Astrocyte of the hippocampus (primary cell): ENCODE measurements at regions not wholly inside any gene's neighbourhood (a gene's known extent, or its start where the extent isn't known, plus 50 kb on each side); places are given as distances from the start of the nearest gene placed in this dataset.
"Not testable (repeated sequence)": the region's sequence is repeated elsewhere in the genome, so short reads cannot be mapped to it uniquely, and the experiment has no call there.

Source experiments
- DNase-seq: peaks from one replicate; pipeline ENCODE4 v3.0.0; 2011; ENCODE audit warnings: low read depth, low spot score

- DNase-seq = no peak
These were observed 78.6 kb upstream of the RTL6 start for GRCh38 chr22:44576311-44577260.

GRCh38 chr22:44575381-44576268, 77.6 kb upstream of the RTL6 start:
- no peak for DNase-seq

GRCh38 chr22:44574640-44575380, 76.8 kb upstream of the RTL6 start:
- DNase-seq = no peak

GRCh38 chr22:44574057-44574639, 76.1 kb upstream of the RTL6 start:
- DNase-seq = peak; percentile 90

- DNase-seq = no peak
These were observed 75.4 kb upstream of the RTL6 start for GRCh38 chr22:44573451-44573850.

- no peak for DNase-seq
These were observed 74.6 kb upstream of the RTL6 start for GRCh38 chr22:44572414-44573207.

GRCh38 chr22:44571566-44572413, 73.8 kb upstream of the RTL6 start:
- no peak for DNase-seq

GRCh38 chr22:44570476-44571445, 72.7 kb upstream of the RTL6 start:
- DNase-seq = no peak

GRCh38 chr22:44569561-44569991, 71.5 kb upstream of the RTL6 start:
- DNase-seq = no peak

GRCh38 chr22:44567846-44568493, 69.9 kb upstream of the RTL6 start:
- peak; percentile 36 for DNase-seq

- DNase-seq = not testable (repeated sequence)
These were observed 69.4 kb upstream of the RTL6 start for GRCh38 chr22:44567378-44567841.

- DNase-seq = no peak
These were observed 68.9 kb upstream of the RTL6 start for GRCh38 chr22:44566911-44567310.

- not testable (repeated sequence) for DNase-seq
These were observed 64.6 kb upstream of the RTL6 start for GRCh38 chr22:44562651-44563050.

- DNase-seq = no peak
These were observed 63.3 kb upstream of the RTL6 start for GRCh38 chr22:44561139-44561840.

- DNase-seq = not testable (repeated sequence)
These were observed 60.6 kb upstream of the RTL6 start for GRCh38 chr22:44558671-44559070.

GRCh38 chr22:44557872-44558271, 59.8 kb upstream of the RTL6 start:
- DNase-seq = not testable (repeated sequence)
